Kidney (tissue), 13 donors: ENCODE measurements at regions not wholly inside any gene's neighbourhood (a gene's known extent, or its start where the extent isn't known, plus 50 kb on each side); places are given as distances from the start of the nearest gene placed in this dataset.
A peak's percentile ranks its signal among the peaks of the same experiment; 100 is the strongest.

Source experiments
- DNase-seq, 5 donors: peaks; one replicate each; pipeline ENCODE4 v3.0.0-alpha.2; 2013 to 2020
- FAIRE-seq: peaks from 2 replicates; lab custom pipeline; 2012; peaks lifted over from hg19 to GRCh38; lab: Jason Lieb, UNC
- H3K27ac ChIP-seq, 2 donors: one replicate each; pipeline ENCODE4 v1.7.0; 2013; ENCODE audit warnings: low read depth in 2 of 2, low read length in 2 of 2, inconsistent platforms in 1 of 2
- H3K27me3 ChIP-seq: one replicate; pipeline ENCODE4 v1.7.1; 2013; ENCODE audit warnings: low read length, inconsistent platforms; ENCODE audit not compliant: control insufficient read depth, insufficient read depth
- H3K36me3 ChIP-seq, 3 donors: one replicate each; pipeline versions ENCODE4 v1.7.0 to v1.7.1; 2013; ENCODE audit warnings: low read length in 3 of 3, control low read depth in 1 of 3, inconsistent platforms in 1 of 3; ENCODE audit not compliant: insufficient read depth in 3 of 3, control insufficient read depth in 2 of 3
- H3K4me1 ChIP-seq, 3 donors: one replicate each; pipeline versions ENCODE4 v1.7.0 to v1.7.1; 2013; ENCODE audit warnings: low read length in 3 of 3, inconsistent platforms in 1 of 3, low read depth in 1 of 3; ENCODE audit not compliant: control insufficient read depth in 2 of 3, insufficient read depth in 2 of 3
- H3K4me3 ChIP-seq, 3 donors: one replicate each; pipeline versions ENCODE4 v1.7.0 to v1.8.1; 2013; ENCODE audit warnings: low read length in 3 of 3, control low read depth in 1 of 3, inconsistent platforms in 1 of 3
- H3K9ac ChIP-seq, 3 donors: one replicate each; pipeline versions ENCODE4 v1.7.0 to v1.7.1; 2013; ENCODE audit warnings: low read length in 3 of 3, control low read depth in 1 of 3, inconsistent platforms in 1 of 3
- H3K9me3 ChIP-seq, 3 donors: one replicate each; pipeline versions ENCODE4 v1.7.0 to v1.7.1; 2013; ENCODE audit warnings: low read length in 3 of 3, control low read depth in 1 of 3, inconsistent platforms in 1 of 3; ENCODE audit not compliant: control insufficient read depth in 2 of 3, insufficient read depth in 1 of 3
- intact Hi-C: fragments of 100-400 bp; cut with DNase I; formaldehyde crosslinking; loops from one replicate; pipeline ENCODE4 v1.11.1; 2022
- TF ChIP-seq, protein P1 (sequence below): IDR thresholded peaks from 3 replicates; pipeline ENCODE4 v1.5.1; 2012; ENCODE audit warnings: mild to moderate bottlenecking, moderate library complexity, borderline replicate concordance; ENCODE audit not compliant: insufficient read depth; ENCODE audit errors: extremely low read depth
- donor health status: control.
- donor health status: control.
- donor health status: control.
- donor health status: control.
- donor health status: control.
- donor health status: DM: yes; HTN: yes; CAD: no.
- donor health status: Normal renal cell carcinoma (clear cell type).

DNA sequence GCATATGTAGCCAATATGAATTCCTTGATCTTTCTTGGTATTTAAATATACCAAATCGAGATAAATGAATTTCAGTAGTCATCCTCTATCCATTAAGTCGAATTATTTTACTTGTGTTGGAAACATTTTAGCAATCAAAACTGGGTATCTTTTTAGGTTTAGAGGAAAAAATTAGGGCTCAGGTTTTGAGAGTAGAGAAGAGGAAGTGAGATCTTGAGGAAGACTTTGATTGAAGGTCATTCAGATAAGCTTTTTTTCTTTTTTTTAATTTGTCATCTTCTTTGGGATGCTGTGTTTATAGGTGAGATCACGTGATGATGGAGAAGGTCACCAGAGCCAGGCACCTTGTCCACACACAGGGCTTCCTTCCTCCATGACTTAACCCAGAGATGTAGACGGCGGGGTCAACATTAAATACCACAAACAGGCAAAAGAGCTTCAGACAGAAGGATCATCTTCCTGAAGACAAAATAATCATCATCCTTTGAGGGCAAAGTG lies 750.1 kb downstream of the RNF144A start:
- TF ChIP-seq, protein P1, sequence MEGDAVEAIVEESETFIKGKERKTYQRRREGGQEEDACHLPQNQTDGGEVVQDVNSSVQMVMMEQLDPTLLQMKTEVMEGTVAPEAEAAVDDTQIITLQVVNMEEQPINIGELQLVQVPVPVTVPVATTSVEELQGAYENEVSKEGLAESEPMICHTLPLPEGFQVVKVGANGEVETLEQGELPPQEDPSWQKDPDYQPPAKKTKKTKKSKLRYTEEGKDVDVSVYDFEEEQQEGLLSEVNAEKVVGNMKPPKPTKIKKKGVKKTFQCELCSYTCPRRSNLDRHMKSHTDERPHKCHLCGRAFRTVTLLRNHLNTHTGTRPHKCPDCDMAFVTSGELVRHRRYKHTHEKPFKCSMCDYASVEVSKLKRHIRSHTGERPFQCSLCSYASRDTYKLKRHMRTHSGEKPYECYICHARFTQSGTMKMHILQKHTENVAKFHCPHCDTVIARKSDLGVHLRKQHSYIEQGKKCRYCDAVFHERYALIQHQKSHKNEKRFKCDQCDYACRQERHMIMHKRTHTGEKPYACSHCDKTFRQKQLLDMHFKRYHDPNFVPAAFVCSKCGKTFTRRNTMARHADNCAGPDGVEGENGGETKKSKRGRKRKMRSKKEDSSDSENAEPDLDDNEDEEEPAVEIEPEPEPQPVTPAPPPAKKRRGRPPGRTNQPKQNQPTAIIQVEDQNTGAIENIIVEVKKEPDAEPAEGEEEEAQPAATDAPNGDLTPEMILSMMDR, result no peak
- no peaks in the 10 kb centered on the region for H3K27me3 ChIP-seq
- DNase-seq, result no peak
- no peaks in the 10 kb centered on the region for H3K36me3 ChIP-seq
- H3K9me3 ChIP-seq, result peaks cover 0 to 2% (median 0%) of the 10 kb centered on the region in 3 donors
- H3K9ac ChIP-seq, result no peak overlapping the region
- H3K4me3 ChIP-seq, result no peak overlapping the region
- no peak for FAIRE-seq
- H3K27ac ChIP-seq, result no peak overlapping the region
- intact Hi-C loops, result no loop called here
- H3K4me1 ChIP-seq, result no peaks in the 10 kb centered on the region

GRCh38 chr2:7670905-7671641 lies 753.9 kb downstream of the RNF144A start:
- Histone ChIP-seq H3K4me1 (no peaks in the 10 kb centered on the region), H3K9me3 (peaks cover 0 to 4% (median 0%) of the 10 kb centered on the region in 3 donors), H3K4me3 (no peak overlapping the region), H3K27me3 (no peaks in the 10 kb centered on the region), H3K9ac (no peak overlapping the region), H3K27ac (no peak overlapping the region), H3K36me3 (no peaks in the 10 kb centered on the region)
- TF ChIP-seq, protein P1, result no peak
- FAIRE-seq (no peak), DNase-seq (no peak)
- intact Hi-C loops, result no loop called here

DNA sequence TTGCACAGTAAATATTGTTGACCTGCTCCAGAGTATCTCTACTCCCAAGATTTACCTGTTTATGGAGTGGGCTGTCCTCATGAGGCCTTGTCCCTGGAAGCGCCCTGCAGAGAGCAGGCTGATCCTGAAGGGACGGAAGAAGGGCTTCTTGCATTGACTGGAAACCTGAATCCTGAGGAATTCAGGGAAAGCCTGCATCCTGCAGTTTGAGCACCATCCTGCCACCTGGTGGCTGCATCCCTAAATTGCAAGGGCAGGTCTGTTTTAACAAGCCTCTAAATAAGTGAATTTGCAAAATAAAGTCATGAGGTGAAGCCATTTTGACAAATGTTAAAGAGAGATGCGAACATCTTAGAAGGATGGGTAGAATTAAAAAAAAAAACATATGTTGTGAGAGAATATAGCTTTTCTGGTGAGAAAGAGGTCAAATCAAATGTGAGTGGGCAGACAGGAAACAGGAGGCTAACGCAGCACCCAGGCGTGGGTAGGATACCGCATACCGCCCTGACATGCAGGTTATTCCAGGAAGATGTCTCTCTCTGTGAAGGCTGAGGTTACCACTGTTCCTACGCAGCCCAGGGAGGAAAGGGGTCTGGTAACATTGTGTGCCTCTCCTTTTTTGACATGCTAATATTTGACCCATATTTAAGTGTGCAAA lies 754.9 kb downstream of the RNF144A start:
- intact Hi-C loops, result no loop called here
- no peak overlapping the region for H3K27ac ChIP-seq
- H3K36me3 ChIP-seq, result no peaks in the 10 kb centered on the region

More for the DNA sequence above, 754.9 kb downstream of the RNF144A start:
- TF ChIP-seq, protein P1, result peak; percentile 71
- peak in 4 of 5 donors; percentile 59 to 71 (median 70) for DNase-seq
- Histone ChIP-seq H3K4me3 (no peak overlapping the region), H3K4me1 (no peaks in the 10 kb centered on the region), H3K9me3 (peaks cover 0 to 4% (median 0%) of the 10 kb centered on the region in 3 donors), H3K27me3 (no peaks in the 10 kb centered on the region), H3K9ac (no peak overlapping the region)
- FAIRE-seq, result no peak
